Activated CD8-positive, alpha-beta memory T cell treated with anti-CD3 and anti-CD28 coated beads for 24 hours (primary cell): ENCODE measurements at regions not wholly inside any gene's neighbourhood (a gene's known extent, or its start where the extent isn't known, plus 50 kb on each side); places are given as distances from the start of the nearest gene placed in this dataset.
"Not testable (repeated sequence)": the region's sequence is repeated elsewhere in the genome, so short reads cannot be mapped to it uniquely, and the experiment has no call there.

Source experiments
- DNase-seq: peaks from one replicate; pipeline ENCODE4 v3.0.0-alpha.2; 2020

DNA sequence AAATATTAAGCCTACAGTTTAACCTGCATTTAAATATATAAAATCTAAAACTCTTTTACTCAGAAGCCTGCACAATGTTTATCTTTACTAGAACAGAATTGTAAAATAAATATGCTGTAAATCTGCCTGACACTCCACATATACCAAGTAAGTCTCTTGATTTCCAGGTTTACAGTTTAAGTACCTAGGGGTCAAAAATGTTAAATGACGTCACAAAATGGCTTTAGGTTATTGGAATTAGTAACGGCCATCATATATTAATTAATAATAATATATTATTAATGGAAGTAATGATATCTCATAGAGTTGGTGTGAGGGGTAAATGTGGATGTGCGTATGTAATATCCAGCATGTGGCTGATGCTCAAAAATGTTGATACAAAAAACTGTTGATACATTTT, 114.8 kb upstream of the ANO5 start:
- no peak for DNase-seq

DNA sequence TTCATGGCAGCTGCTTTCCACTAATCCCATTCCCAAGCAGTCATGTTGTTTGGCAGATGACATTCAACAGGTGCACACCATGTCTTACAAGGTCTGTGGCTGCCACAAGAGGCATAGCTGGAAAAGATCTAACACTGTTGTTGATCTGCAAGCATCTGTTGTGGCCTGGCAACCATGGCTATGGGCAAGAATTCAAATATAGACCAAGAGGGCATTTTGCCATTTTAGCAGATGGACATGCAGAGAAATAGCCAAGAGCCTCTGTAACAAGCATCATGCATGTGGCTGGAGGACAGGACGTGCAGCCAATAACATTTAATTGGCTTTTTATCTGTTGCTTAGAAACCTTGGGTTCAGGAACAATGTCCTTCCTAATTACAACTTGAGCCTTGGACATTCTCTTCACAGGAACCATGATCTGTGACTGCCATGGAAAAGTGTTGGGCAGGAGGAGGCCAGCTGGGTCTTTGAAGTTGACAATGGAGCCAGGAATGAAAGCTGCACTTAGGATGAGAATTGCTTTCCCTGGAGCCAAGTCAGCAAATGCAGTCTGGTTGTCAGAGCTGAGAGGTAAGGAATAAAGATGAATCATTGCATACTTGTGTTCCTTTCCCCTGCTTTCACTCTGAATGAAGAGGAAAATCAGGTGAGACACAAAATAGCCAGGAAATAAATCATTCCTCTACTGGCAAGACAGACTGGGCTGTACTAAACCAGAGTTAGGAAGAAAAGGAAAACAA, 113.6 kb upstream of the ANO5 start:
- DNase-seq: no peak

- DNase-seq: no peak
These were observed 110.7 kb upstream of the ANO5 start for GRCh38 chr11:22082178-22082577.

GRCh38 chr11:22082788-22083187, 110.1 kb upstream of the ANO5 start:
- no peak for DNase-seq

DNA sequence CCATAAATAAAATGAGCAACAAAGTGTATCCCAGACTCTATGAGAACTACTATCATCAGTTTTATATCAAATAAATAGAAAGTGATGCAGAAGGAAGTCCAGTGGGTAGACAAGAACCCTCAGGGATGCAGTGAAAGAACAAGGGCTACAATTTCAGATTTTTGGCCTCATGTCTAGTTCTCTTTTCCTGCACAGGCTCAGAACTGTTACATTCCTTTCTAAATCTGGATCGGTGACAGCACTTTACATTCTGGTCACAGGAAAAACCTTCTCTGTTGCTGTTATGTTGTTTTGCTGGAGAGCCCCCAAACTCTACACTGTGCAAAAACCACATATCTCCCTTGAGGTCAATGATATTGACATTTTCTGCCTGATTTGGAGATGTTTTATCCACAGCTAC, 108.8 kb upstream of the ANO5 start:
- DNase-seq: no peak

DNA sequence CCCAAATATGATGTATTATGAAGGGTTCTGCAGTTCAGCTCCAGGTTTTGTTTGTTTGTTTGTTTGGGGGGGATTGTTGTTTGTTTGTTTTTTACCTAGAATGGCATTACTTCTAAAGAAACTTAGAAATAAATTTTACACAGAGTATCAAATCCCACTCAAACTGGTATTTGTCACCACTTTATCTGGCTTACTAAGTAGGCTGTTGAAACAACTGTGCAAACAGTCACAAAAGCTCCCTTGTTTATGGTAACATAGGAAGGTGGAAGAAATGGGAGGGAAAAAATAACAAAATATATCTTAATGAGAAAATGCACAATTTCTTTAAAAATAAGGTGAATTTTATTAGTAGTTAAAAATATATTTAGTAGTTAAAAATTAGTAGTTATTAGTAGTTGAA, 108.3 kb upstream of the ANO5 start:
- DNase-seq: no peak

DNA sequence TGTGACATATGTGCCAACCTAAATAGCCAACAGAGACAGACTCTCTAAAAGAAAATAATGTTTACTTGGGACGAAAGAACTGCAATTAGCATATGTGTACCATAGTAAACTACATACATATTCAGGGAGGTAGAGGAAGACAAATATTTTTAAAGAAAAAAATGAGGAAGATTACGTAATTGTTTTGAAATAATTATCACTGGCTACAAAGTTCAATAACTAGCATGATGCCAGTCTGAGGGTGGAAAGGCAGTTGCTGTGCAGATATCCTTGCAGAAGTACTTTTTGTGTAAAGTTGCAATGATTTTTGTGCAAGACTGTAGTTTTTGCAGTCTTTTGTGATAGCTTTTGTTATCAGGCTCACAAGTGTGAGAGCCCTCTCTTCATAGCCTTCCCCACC, 103.3 kb upstream of the ANO5 start:
- no peak for DNase-seq

GRCh38 chr11:22106566-22106965, 86.3 kb upstream of the ANO5 start:
- DNase-seq: no peak

DNA sequence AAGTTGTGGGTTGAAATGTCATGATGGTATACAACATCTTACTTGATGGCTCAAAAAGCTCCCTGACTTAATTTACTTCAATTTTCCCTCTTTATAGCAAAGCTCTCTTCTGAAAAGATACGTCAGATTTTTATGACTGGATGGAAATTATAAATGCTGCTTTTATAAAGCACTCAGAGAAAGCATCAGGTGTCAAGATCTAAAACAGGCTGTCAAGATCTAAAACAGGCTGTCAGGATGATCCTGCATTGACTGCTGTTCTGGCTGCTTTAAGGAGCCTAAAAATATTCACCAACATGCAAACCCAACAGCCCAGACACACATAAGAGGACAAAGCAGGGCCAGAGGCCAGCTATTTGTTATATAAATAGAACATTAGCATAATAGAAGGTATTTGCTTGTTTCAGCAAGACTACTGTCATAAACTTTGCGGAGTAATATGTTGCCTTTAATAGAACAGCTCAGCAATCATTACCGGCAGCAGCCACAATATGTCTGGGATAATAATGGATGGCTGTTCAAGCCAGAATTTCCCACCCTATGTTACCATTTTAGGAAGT, 77.3 kb upstream of the ANO5 start:
- DNase-seq: no peak

GRCh38 chr11:22127981-22128380, 64.9 kb upstream of the ANO5 start:
- not testable (repeated sequence) for DNase-seq

GRCh38 chr11:22130462-22131053, 62.3 kb upstream of the ANO5 start:
- no peak for DNase-seq

- DNase-seq: no peak
These were observed 59.1 kb upstream of the ANO5 start for GRCh38 chr11:22133776-22134175.

DNA sequence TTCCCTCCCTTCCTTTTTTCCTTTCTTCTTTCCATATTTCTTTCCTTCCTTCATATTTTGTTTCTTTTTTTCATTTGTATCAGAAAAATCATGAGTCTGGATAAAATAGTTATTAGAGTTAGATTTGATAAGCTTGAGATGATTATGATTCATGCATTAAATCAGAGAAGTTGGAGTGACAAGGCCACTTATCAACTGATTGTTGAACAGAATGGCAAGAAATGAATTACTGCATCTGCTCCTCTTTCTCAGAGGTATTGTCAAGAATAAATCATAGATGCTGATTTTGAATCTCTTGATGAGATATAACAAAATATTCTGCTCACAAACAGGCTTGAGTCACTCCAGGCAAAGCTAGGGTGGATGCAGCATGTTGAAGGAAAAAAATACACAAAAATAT, 54.6 kb upstream of the ANO5 start:
- no peak for DNase-seq
